B cell (primary cell): ENCODE measurements at regions not wholly inside any gene's neighbourhood (a gene's known extent, or its start where the extent isn't known, plus 50 kb on each side); places are given as distances from the start of the nearest gene placed in this dataset.

Source experiments
- ATAC-seq: fragments of 200-7000 bp; cut with Tn5 transposase; one replicate; pipeline ENCODE4 v1.10.0; 2021; ENCODE audit warnings: low read depth, mild to moderate bottlenecking, moderate number of reproducible peaks, moderate library complexity
- CTCF ChIA-PET: fragments of 350-600 bp; sonication (Branson Sonifier 250); formaldehyde crosslinking; loops from one replicate; lab custom pipeline; 2021; ENCODE audit warnings: antibody characterized with exemption, inconsistent platforms; lab: Charles Lee
- POLR2A ChIA-PET: fragments of 350-600 bp; sonication (Branson Sonifier 250); formaldehyde crosslinking; loops from one replicate; lab custom pipeline; 2021; ENCODE audit warnings: antibody characterized with exemption; lab: Charles Lee
- DNase-seq: peaks from one replicate; pipeline ENCODE4 v3.0.0; 2013
- H2AFZ ChIP-seq: 2 replicates; pipeline ENCODE4 v1.6.1; 2012; ENCODE audit warnings: mild to moderate bottlenecking, low read depth, low read length; ENCODE audit not compliant: insufficient read depth, poor library complexity, severe bottlenecking
- H3K27ac ChIP-seq, 2 donors: 1 replicate in 1 of 2; 2 replicates in 1 of 2; pipeline ENCODE4 v1.5.1; 2012 to 2013; ENCODE audit warnings: low read length in 2 of 2, mild to moderate bottlenecking in 2 of 2, moderate library complexity in 1 of 2
- H3K27me3 ChIP-seq, 4 experiments: fragments of 200-600 bp in 1 of 4; sonication (generic) in 1 of 4; replicated peaks in 1 of 4; 1 replicate in 2 of 4; 2 replicates in 2 of 4; pipeline versions ENCODE4 v1.6.1 to v1.7.0; 2013 to 2016; ENCODE audit warnings: low read length in 3 of 4, mild to moderate bottlenecking in 2 of 4, mixed read lengths in 1 of 4, moderate library complexity in 1 of 4; ENCODE audit not compliant: insufficient read depth in 4 of 4, control insufficient read depth in 3 of 4; ENCODE audit errors: control extremely low read depth in 1 of 4
- H3K36me3 ChIP-seq, 2 experiments: replicated peaks in 1 of 2; 1 replicate in 1 of 2; 2 replicates in 1 of 2; pipeline versions ENCODE4 v1.6.1 to v1.7.1; 2013; ENCODE audit warnings: low read length in 1 of 2; ENCODE audit not compliant: insufficient read depth in 2 of 2, control insufficient read depth in 1 of 2; ENCODE audit errors: control extremely low read depth in 1 of 2, extremely low read depth in 1 of 2
- H3K4me1 ChIP-seq, 2 donors: fragments of 200-600 bp in 1 of 2; sonication (generic) in 1 of 2; 1 replicate in 1 of 2; 2 replicates in 1 of 2; pipeline versions ENCODE4 v1.5.1 to v1.6.1; 2013 to 2017; ENCODE audit warnings: low read length in 2 of 2; ENCODE audit not compliant: control insufficient read depth in 2 of 2, insufficient read depth in 2 of 2
- H3K4me2 ChIP-seq: replicated peaks from 2 replicates; pipeline ENCODE3; 2012; ENCODE audit warnings: mild to moderate bottlenecking, low read depth, low read length; ENCODE audit not compliant: poor library complexity, severe bottlenecking
- H3K4me3 ChIP-seq, 5 experiments: fragments of 200-600 bp in 1 of 5; sonication (generic) in 1 of 5; 1 replicate in 3 of 5; 2 replicates in 2 of 5; pipeline versions ENCODE4 v1.5.1 to v1.7.0; 2011 to 2016; ENCODE audit warnings: low read length in 4 of 5, mild to moderate bottlenecking in 4 of 5, low read depth in 2 of 5, control low read depth in 1 of 5, moderate library complexity in 1 of 5; ENCODE audit not compliant: insufficient read depth in 1 of 5; ENCODE audit errors: control extremely low read depth in 1 of 5, extremely low read depth in 1 of 5
- H3K79me2 ChIP-seq: fragments of 200-600 bp; sonication (generic); one replicate; pipeline ENCODE4 v1.6.0; 2016; ENCODE audit warnings: low read length; ENCODE audit not compliant: control insufficient read depth, insufficient read depth
- H3K9ac ChIP-seq: fragments of 200-600 bp; sonication (generic); 2 replicates; pipeline ENCODE4 v1.6.1; 2017; ENCODE audit warnings: mild to moderate bottlenecking, low read length, moderate library complexity
- H3K9me3 ChIP-seq, 3 donors: one replicate each; pipeline versions ENCODE4 v1.6.1 to v1.7.1; 2013; ENCODE audit warnings: low read length in 2 of 3; ENCODE audit not compliant: control insufficient read depth in 2 of 3, insufficient read depth in 1 of 3; ENCODE audit errors: control extremely low read depth in 1 of 3
- H4K20me1 ChIP-seq: 2 replicates; pipeline ENCODE4 v1.6.0; 2012; ENCODE audit warnings: mild to moderate bottlenecking, low read length; ENCODE audit not compliant: insufficient read depth, control insufficient read depth, poor library complexity, severe bottlenecking
- H3K27ac Mint-ChIP-seq: one replicate; pipeline ENCODE4 v1.8.0; 2021; ENCODE audit warnings: mixed read lengths
- H3K27me3 Mint-ChIP-seq: one replicate; pipeline ENCODE4 v1.8.0; 2021; ENCODE audit warnings: mixed read lengths
- H3K4me1 Mint-ChIP-seq: one replicate; pipeline ENCODE4 v1.8.0; 2021; ENCODE audit warnings: mixed read lengths
- H3K4me3 Mint-ChIP-seq: one replicate; pipeline ENCODE4 v1.8.0; 2021; ENCODE audit warnings: mixed read lengths
- H3K9me3 Mint-ChIP-seq: one replicate; pipeline ENCODE4 v1.8.0; 2022; ENCODE audit warnings: mixed read lengths; ENCODE audit not compliant: insufficient read depth
- CTCF ChIP-seq: fragments of 200-600 bp; IDR thresholded peaks from one replicate; pipeline ENCODE4 v1.8.0; 2022; ENCODE audit warnings: antibody characterized with exemption, mild to moderate bottlenecking
- EZH2 ChIP-seq: IDR thresholded peaks from 2 replicates; pipeline ENCODE4 v1.6.1; 2012; ENCODE audit warnings: borderline replicate concordance, low read depth, mild to moderate bottlenecking, moderate library complexity, low read length; ENCODE audit not compliant: insufficient read depth, poor library complexity, severe bottlenecking
- WGBS: methylation state at CpG from one replicate; pipeline ENCODE4 v1.1.5; 2013; ENCODE audit warnings: missing lambda C conversion rate; ENCODE audit not compliant: insufficient coverage; 5-methylcytosine and 5-hydroxymethylcytosine counted together
- intact Hi-C: fragments of 100-400 bp; cut with micrococcal nuclease; formaldehyde crosslinking; loops from one replicate; pipeline ENCODE4 v1.10.0; 2022

GRCh38 chr12:43222796-43223195 lies 329.2 kb downstream of the ADAMTS20 start:
- Mint-ChIP-seq H3K4me3 (no peak overlapping the region), H3K4me1 (no peaks in the 10 kb centered on the region), H3K27me3 (peaks cover 16% of the 10 kb centered on the region), H3K27ac (no peak overlapping the region), H3K9me3 (no peaks in the 10 kb centered on the region)
- Histone ChIP-seq H3K27me3 (peaks cover 0 to 2% (median 0%) of the 10 kb centered on the region in 4 experiments), H3K27ac (no peak overlapping the region), H3K4me1 (no peaks in the 10 kb centered on the region), H3K4me3 (no peak overlapping the region), H3K9me3 (peaks cover 0 to 4% (median 2%) of the 10 kb centered on the region in 3 donors), H3K79me2 (no peaks in the 10 kb centered on the region), H3K4me2 (no peak overlapping the region), H2AFZ (no peak overlapping the region), H3K36me3 (no peaks in the 10 kb centered on the region), H3K9ac (no peak overlapping the region), H4K20me1 (no peaks in the 10 kb centered on the region)
- ATAC-seq (no peak), DNase-seq (no peak)
- POLR2A ChIA-PET: no interaction called here
- no peak for TF ChIP-seq EZH2
- no peak for TF ChIP-seq CTCF
- CTCF ChIA-PET: no interaction called here
- intact Hi-C loops: no loop called here
- no CpG with 5 or more reads among the region's 3 CpGs for WGBS

DNA sequence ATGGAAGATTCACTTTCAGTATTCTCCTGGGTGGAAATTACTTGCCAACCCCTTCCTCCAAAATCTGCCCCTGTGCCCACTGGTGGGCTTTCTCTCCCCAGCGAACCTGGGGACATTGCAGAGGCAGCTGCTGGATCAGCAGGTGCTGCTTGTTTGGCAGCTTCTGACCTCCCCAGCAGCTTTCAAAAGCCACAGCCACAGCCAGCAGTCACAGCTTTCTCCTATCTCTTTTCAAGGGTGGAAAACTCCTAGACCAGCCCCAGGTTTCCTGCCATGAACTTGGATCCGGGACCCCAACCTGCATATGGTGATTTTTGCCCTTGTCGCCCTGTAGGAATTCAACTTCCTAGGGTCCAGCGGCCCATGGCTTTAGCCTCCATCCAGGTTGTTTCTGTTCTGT lies 330.8 kb downstream of the ADAMTS20 start:
- Histone ChIP-seq H3K9ac (no peak overlapping the region), H3K36me3 (no peaks in the 10 kb centered on the region), H3K27me3 (peaks cover 0 to 2% (median 0%) of the 10 kb centered on the region in 4 experiments), H2AFZ (no peak overlapping the region), H3K9me3 (peaks cover 0 to 4% (median 2%) of the 10 kb centered on the region in 3 donors), H3K4me2 (no peak overlapping the region), H3K79me2 (no peaks in the 10 kb centered on the region), H3K4me3 (no peak overlapping the region), H3K4me1 (no peaks in the 10 kb centered on the region), H3K27ac (no peak overlapping the region), H4K20me1 (no peaks in the 10 kb centered on the region)
- TF ChIP-seq EZH2: no peak
- TF ChIP-seq CTCF: no peak
- H3K27me3 Mint-ChIP-seq: peaks cover 7% of the 10 kb centered on the region
- no peak for ATAC-seq
- H3K4me1 Mint-ChIP-seq: no peaks in the 10 kb centered on the region
- no peak for DNase-seq
- H3K27ac Mint-ChIP-seq: no peak overlapping the region
- intact Hi-C loops: no loop called here
- POLR2A ChIA-PET: no interaction called here
- WGBS: 58% methylated on average over 3 of the region's 4 CpGs
- H3K9me3 Mint-ChIP-seq: no peaks in the 10 kb centered on the region
- CTCF ChIA-PET: no interaction called here
- no peak overlapping the region for H3K4me3 Mint-ChIP-seq
